Common myeloid progenitor, CD34-positive (primary cell): ENCODE measurements at regions not wholly inside any gene's neighbourhood (a gene's known extent, or its start where the extent isn't known, plus 50 kb on each side); places are given as distances from the start of the nearest gene placed in this dataset.

Experiments used
- CTCF ChIA-PET: fragments of 350-600 bp; sonication (Branson Sonifier 250); formaldehyde crosslinking; loops from one replicate; lab custom pipeline; 2021; ENCODE audit warnings: antibody characterized with exemption; lab: Charles Lee
- POLR2A ChIA-PET: fragments of 350-600 bp; sonication (Branson Sonifier 250); formaldehyde crosslinking; loops from one replicate; lab custom pipeline; 2021; ENCODE audit warnings: antibody characterized with exemption; lab: Charles Lee
- DNase-seq, 3 donors: peaks; one replicate each; pipeline versions ENCODE4 v3.0.0 to v3.0.0-alpha.2; 2013
- H3K27ac ChIP-seq, 2 experiments: 1 replicate in 1 of 2; 2 replicates in 1 of 2; pipeline ENCODE4 v1.7.0; 2013; ENCODE audit warnings: inconsistent platforms in 2 of 2, low read length in 2 of 2, mild to moderate bottlenecking in 2 of 2, low read depth in 1 of 2, moderate library complexity in 1 of 2; ENCODE audit not compliant: severe bottlenecking in 2 of 2, insufficient read depth in 1 of 2, poor library complexity in 1 of 2
- H3K27me3 ChIP-seq, 5 experiments: replicated peaks in 2 of 5; 1 replicate in 3 of 5; 2 replicates in 2 of 5; pipeline versions ENCODE4 v1.6.1 to v1.7.0; 2013; ENCODE audit warnings: low read length in 4 of 5, mild to moderate bottlenecking in 2 of 5, moderate library complexity in 2 of 5, inconsistent platforms in 1 of 5; ENCODE audit not compliant: insufficient read depth in 5 of 5, control insufficient read depth in 4 of 5
- H3K36me3 ChIP-seq, 4 experiments: 1 replicate in 2 of 4; 2 replicates in 2 of 4; pipeline versions ENCODE4 v1.6.1 to v1.7.0; 2013; ENCODE audit warnings: low read length in 3 of 4, control low read depth in 1 of 4, mild to moderate bottlenecking in 1 of 4; ENCODE audit not compliant: control insufficient read depth in 4 of 4, insufficient read depth in 4 of 4
- H3K4me1 ChIP-seq, 4 experiments: 1 replicate in 3 of 4; 2 replicates in 1 of 4; pipeline versions ENCODE4 v1.6.1 to v1.7.1; 2013; ENCODE audit warnings: low read length in 3 of 4, mild to moderate bottlenecking in 3 of 4, control low read depth in 1 of 4, inconsistent platforms in 1 of 4, moderate library complexity in 1 of 4; ENCODE audit not compliant: control insufficient read depth in 4 of 4, insufficient read depth in 4 of 4; ENCODE audit errors: control extremely low read depth in 1 of 4
- H3K4me3 ChIP-seq, 7 experiments: 1 replicate in 4 of 7; 2 replicates in 3 of 7; pipeline versions ENCODE4 v1.5.1 to v1.7.0; 2013; ENCODE audit warnings: mild to moderate bottlenecking in 7 of 7, low read length in 6 of 7, moderate library complexity in 6 of 7, inconsistent platforms in 2 of 7, low read depth in 2 of 7, control low read depth in 1 of 7; ENCODE audit not compliant: insufficient read depth in 4 of 7, control insufficient read depth in 1 of 7; ENCODE audit errors: extremely low read depth in 1 of 7
- H3K9me3 ChIP-seq, 5 experiments: 1 replicate in 4 of 5; 2 replicates in 1 of 5; pipeline versions ENCODE4 v1.6.1 to v1.7.1; 2013; ENCODE audit warnings: low read length in 4 of 5, mild to moderate bottlenecking in 2 of 5, inconsistent platforms in 1 of 5, low read depth in 1 of 5, moderate library complexity in 1 of 5; ENCODE audit not compliant: control insufficient read depth in 4 of 5, insufficient read depth in 2 of 5; ENCODE audit errors: control extremely low read depth in 1 of 5
- WGBS: methylation state at CpG from one replicate; pipeline ENCODE4 v1.1.5; 2013; ENCODE audit not compliant: insufficient coverage; 5-methylcytosine and 5-hydroxymethylcytosine counted together

DNA sequence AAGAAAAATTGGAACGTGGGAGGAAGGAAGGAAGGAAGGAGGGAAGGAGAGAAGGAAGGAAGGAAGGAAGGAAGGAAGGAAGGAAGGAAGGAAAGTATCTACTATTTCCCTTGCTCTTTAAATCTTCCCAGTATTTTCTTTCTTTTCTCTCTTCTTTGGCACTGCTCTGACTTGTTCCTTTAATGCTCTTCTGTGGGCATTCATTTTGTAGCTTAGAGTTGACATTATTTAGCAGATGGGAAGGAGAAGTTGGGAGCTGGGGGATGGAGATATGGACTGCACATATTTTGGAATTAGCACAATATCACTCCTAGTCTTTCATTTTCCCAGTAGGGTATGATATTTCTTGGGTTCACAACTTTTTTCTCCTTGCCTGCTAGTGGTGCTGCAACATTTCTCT is 152.2 kb downstream of the TFAP2B start:
- DNase-seq = no peak
- no CpG with 5 or more reads among the region's 1 CpG for WGBS

DNA sequence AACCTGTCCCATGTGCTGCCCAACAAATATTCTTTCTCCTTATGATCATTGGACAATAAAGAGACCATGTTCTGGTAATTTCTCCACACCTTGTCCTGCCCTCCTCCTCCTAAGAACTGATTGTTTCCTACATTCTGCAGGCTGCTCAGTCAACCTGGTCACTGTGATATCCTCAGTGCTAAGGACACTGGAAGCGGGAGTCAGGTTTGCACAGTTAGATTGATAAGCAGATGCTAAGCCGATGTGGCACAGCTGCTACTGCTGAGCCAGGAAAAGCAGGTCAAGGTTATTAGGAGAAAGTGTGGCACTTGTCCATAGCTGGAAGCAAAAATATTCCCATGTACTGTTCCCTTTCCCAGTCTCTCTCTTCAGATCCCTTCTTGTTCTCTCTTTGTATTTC is 154.8 kb downstream of the TFAP2B start:
- Histone ChIP-seq H3K36me3 (no peaks in the 10 kb centered on the region), H3K4me3 (no peak overlapping the region), H3K9me3 (no peaks in the 10 kb centered on the region), H3K4me1 (no peaks in the 10 kb centered on the region), H3K27ac (no peak overlapping the region), H3K27me3 (no peaks in the 10 kb centered on the region)
- WGBS = 100% methylated on average over 2 of the region's 2 CpGs
- CTCF ChIA-PET = no interaction called here
- no peak for DNase-seq
- POLR2A ChIA-PET = no interaction called here

More for the DNA sequence above, 152.2 kb downstream of the TFAP2B start:
- H3K36me3 ChIP-seq = no peaks in the 10 kb centered on the region
- H3K4me3 ChIP-seq = no peak overlapping the region
- POLR2A ChIA-PET = no interaction called here
- H3K4me1 ChIP-seq = no peaks in the 10 kb centered on the region
- no peaks in the 10 kb centered on the region for H3K27me3 ChIP-seq
- H3K9me3 ChIP-seq = no peaks in the 10 kb centered on the region
- CTCF ChIA-PET = no interaction called here
- no peak overlapping the region for H3K27ac ChIP-seq

DNA sequence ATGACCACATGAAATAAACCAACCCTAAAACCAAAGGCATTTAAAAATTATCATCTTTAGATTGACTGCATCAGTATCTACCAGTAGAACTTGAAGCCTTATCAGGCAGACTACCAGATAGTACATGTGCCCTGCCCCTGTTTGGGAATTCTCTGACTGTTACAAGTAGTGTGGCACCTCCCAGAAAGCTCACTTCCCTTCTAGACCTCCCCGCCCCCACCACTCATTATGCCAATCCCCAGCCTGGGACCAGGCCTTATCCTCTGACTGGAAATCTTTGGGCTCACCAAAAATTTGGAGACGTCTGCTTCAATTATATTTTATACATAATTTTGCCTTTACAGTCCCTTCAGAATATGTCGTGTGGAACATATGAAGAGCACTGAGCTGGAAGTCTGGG is 155.6 kb downstream of the TFAP2B start:
- WGBS = 100% methylated on average over 1 of the region's 3 CpGs
- H3K9me3 ChIP-seq = no peaks in the 10 kb centered on the region
- no peaks in the 10 kb centered on the region for H3K36me3 ChIP-seq
- CTCF ChIA-PET = no interaction called here
- H3K27me3 ChIP-seq = no peaks in the 10 kb centered on the region
- no peak for DNase-seq
- no peaks in the 10 kb centered on the region for H3K4me1 ChIP-seq
- POLR2A ChIA-PET = interaction anchor here (0.7 kb wide), 1 partner anchor 75 kb away, joined by 3 read pairs; no protein-coding TSS in a partner anchor
- H3K4me3 ChIP-seq = no peak overlapping the region
- H3K27ac ChIP-seq = no peak overlapping the region

DNA sequence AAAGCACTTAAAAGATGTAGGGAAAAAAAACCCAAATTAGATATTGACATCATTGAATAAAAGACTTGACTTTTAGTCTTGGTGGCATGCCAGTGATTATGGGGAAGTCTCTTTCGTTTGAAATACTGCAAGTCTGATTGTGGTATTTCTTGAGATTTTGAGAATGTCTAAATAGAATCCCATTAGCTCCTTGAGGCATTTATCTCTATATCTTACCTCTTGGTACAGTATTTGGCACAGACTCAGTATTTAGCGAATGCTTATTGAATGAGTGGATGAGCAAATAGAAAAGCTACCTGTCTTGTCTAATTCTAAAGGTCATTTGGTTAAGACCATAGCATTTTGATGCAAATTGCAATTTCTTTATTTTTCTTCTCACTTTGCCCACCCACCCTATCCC is 156.5 kb downstream of the TFAP2B start:
- CTCF ChIA-PET = no interaction called here
- Histone ChIP-seq H3K9me3 (no peaks in the 10 kb centered on the region), H3K36me3 (no peaks in the 10 kb centered on the region), H3K27ac (no peak overlapping the region), H3K4me3 (no peak overlapping the region), H3K4me1 (no peaks in the 10 kb centered on the region), H3K27me3 (no peaks in the 10 kb centered on the region)
- peak in 1 of 3 donors; percentile 9 for DNase-seq
- POLR2A ChIA-PET = no interaction called here
- WGBS = 80% methylated on average over 1 of the region's 2 CpGs

DNA sequence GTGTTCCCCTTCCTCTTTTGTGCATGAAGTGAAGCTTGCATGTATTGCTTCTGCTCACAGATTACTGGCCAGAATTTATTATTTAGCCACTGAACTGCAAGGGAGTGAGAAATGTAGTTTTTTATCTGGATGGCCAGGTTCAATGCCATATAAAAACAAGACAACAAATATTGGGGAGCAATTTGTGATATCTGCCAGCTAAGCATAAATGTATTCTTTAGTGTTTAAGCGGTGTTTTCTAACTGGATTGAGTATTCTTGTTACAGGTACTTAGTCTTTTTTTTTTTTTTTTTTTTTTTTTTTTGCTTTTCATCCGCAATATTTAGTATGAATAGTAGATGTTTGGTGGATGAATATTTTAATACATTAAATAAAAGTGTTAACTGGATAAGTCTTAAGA is 158.2 kb downstream of the TFAP2B start:
- WGBS = no CpG with 5 or more reads among the region's 2 CpGs
- DNase-seq = no peak
- no peaks in the 10 kb centered on the region for H3K4me1 ChIP-seq
- H3K4me3 ChIP-seq = no peak overlapping the region
- no peaks in the 10 kb centered on the region for H3K27me3 ChIP-seq
- CTCF ChIA-PET = no interaction called here
- no peak overlapping the region for H3K27ac ChIP-seq
- no peaks in the 10 kb centered on the region for H3K9me3 ChIP-seq
- no peaks in the 10 kb centered on the region for H3K36me3 ChIP-seq
- POLR2A ChIA-PET = no interaction called here

DNA sequence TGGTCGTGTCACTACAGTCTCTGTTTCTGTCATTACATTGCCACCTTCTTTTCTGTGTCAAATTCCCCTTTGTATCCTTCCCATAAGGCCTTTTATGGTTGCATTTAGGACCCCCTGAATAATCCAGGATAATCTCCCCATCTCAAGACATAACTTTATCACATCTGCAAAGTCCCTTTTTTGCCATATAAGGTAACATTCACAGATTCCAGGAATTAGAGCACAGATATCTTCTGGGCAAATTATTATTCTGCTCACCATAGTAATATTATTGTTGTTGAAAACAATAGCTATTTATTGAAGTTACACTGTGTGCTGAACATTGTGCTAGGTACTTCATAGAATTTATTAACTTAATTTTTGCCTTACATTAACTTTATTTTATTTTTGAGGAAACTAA is 159.1 kb downstream of the TFAP2B start:
- Histone ChIP-seq H3K36me3 (no peaks in the 10 kb centered on the region), H3K9me3 (no peaks in the 10 kb centered on the region), H3K27me3 (no peaks in the 10 kb centered on the region), H3K27ac (no peak overlapping the region), H3K4me1 (no peaks in the 10 kb centered on the region), H3K4me3 (no peak overlapping the region)
- ChIA-PET POLR2A (no interaction called here), CTCF (no interaction called here)
- DNase-seq = no peak
- 90% methylated on average over 1 of the region's 1 CpG for WGBS

DNA sequence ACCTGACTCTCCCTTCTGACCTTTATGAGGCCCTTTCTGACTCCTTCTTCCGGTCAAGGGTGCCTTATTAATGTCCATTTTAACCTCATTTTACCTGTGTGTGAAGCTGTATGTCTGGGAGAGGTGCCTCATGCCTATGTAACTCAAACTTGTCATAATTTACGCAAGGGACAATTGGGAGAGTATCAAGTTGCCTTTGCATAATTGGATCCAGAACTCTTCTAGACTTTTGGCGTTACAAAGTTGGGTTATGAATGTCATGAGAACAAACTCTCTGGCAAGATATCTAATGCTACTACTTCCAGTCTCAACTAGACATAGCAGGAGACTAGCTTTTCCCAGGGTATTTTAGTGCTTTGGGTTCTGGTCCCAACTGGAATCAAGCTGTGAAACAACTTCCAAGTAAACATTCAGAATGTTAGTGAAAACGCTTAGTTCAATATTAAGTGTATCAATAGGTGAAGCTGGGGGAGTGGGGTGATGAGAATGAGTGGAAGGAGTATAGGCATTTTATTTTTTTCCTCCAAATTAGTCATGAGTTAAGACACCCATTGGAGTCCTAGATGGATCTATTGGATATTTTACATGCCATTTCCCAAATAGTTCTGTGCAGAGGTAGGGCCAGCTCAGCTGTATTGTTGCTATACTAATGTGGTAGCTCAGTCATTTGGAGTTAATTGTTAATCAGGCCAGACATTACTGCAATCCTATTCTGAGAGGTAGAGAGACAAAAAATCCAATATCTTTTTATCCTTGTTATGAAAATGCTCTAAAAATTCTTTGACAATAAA is 159.9 kb downstream of the TFAP2B start:
- Histone ChIP-seq H3K4me1 (no peaks in the 10 kb centered on the region), H3K9me3 (no peaks in the 10 kb centered on the region), H3K36me3 (no peaks in the 10 kb centered on the region), H3K4me3 (no peak overlapping the region), H3K27me3 (no peaks in the 10 kb centered on the region), H3K27ac (no peak overlapping the region)
- POLR2A ChIA-PET = no interaction called here
- no peak for DNase-seq
- WGBS = no CpG with 5 or more reads among the region's 4 CpGs
- CTCF ChIA-PET = no interaction called here
